OCI-LY1 (cell line): ENCODE measurements at regions not wholly inside any gene's neighbourhood (a gene's known extent, or its start where the extent isn't known, plus 50 kb on each side); places are given as distances from the start of the nearest gene placed in this dataset.

Experiments used
- CTCF ChIP-seq: fragments of 200-600 bp; sonication (generic), shearing (Covaris generic); IDR thresholded peaks from 2 replicates; pipeline ENCODE4 v1.5.1; 2017; ENCODE audit warnings: mild to moderate bottlenecking, antibody characterized with exemption, low read length, moderate library complexity, mixed read lengths
- EZH2 ChIP-seq: fragments of 200-600 bp; sonication (generic), shearing (Covaris generic); IDR thresholded peaks from 2 replicates; pipeline ENCODE4 v1.8.0; 2017; ENCODE audit warnings: borderline replicate concordance, mixed run types, mild to moderate bottlenecking, antibody characterized with exemption, low read length, moderate library complexity, mixed read lengths

DNA sequence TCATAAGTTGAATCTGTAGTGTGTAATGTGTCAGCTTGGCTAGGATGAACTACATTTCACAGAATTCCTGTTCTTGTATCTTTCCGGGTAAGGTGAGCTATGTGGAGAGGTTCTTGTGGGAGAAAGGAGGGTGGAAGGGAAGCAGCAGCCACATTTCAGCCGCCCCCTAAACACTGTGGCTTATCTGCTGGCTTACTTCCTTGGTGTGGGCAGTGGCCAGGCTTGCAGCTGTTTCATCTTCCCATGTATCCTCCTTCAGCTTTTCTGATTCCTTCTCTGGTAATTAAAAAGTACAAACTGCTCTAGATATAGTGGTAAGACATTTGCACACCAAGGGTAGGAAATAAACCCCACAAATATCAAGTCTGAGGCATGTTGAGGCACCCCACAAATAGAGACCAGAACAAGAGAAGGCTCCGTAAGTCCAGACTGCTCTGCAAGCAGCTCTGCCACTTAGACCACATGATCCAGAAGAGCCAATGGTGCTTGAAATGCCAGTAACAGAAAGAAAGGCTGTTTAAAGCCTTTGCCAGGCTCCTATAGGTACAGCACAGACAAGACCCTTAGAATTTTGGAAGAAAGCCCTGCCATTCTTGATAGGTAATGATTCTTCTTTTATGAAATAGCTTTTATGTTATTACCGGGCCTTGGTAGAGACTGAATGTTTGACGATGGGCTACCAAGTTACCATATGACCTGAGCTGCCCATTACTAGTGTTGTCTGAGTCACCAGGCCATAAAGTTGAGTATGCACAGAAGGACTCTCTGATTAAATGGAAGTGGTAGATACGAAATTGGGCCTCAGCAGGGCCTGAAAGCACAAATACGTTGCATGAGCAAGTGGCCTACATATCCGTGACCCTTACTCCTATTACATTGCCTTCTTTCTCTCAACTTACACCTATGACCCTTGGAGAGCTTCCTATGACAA is 215.0 kb upstream of the SGK1 start:
- TF ChIP-seq CTCF (no peak), EZH2 (no peak)
